ENCODE measurements at regions not wholly inside any gene's neighbourhood (a gene's known extent, or its start where the extent isn't known, plus 50 kb on each side); places are given as distances from the start of the nearest gene placed in this dataset.

- TF ChIP-seq, protein P1, sequence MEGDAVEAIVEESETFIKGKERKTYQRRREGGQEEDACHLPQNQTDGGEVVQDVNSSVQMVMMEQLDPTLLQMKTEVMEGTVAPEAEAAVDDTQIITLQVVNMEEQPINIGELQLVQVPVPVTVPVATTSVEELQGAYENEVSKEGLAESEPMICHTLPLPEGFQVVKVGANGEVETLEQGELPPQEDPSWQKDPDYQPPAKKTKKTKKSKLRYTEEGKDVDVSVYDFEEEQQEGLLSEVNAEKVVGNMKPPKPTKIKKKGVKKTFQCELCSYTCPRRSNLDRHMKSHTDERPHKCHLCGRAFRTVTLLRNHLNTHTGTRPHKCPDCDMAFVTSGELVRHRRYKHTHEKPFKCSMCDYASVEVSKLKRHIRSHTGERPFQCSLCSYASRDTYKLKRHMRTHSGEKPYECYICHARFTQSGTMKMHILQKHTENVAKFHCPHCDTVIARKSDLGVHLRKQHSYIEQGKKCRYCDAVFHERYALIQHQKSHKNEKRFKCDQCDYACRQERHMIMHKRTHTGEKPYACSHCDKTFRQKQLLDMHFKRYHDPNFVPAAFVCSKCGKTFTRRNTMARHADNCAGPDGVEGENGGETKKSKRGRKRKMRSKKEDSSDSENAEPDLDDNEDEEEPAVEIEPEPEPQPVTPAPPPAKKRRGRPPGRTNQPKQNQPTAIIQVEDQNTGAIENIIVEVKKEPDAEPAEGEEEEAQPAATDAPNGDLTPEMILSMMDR (IDR thresholded peaks at IDR 0.05; ENCODE audit: low read depth, low read length, poor library complexity, severe bottlenecking) = no peak
- TF ChIP-seq EZH2phosphoT487 (IDR thresholded peaks at IDR 0.05; ENCODE audit: borderline replicate concordance, low read length) = no peak
These were observed 55.6 kb downstream of the PRR18 start for GRCh38 chr6:166252601-166253000.
